K562 (cell line): ENCODE measurements at regions not wholly inside any gene's neighbourhood (a gene's known extent, or its start where the extent isn't known, plus 50 kb on each side); places are given as distances from the start of the nearest gene placed in this dataset.

Experiments used
- ATAC-seq: fragments of 200-7000 bp; cut with Tn5 transposase; 3 replicates; pipeline ENCODE4 v1.9.1; 2020; ENCODE audit warnings: moderate library complexity
- BruUV-seq: library from RNA; stranded (reverse); fragments of 400-500 nt; replicated peaks from 2 replicates; lab custom pipeline; 2021; lab: Mats Ljungman, UMichigan
- CTCF ChIA-PET: fragments of 300-600 bp; formaldehyde crosslinking; extraction: SDS; loops from one replicate; lab custom pipeline; 2021; ENCODE audit warnings: low intra/inter-chr PET ratio; lab: Yijun Ruan, JAX
- POLR2A ChIA-PET: fragments of 300-600, 350-650 bp; sonication (Branson Sonifier 250); formaldehyde crosslinking; extraction: SDS; loops from one replicate; lab custom pipeline; 2021; ENCODE audit warnings: antibody characterized with exemption, inconsistent platforms; lab: Yijun Ruan, JAX
- DNase-seq, 4 experiments: peaks; one replicate each; pipeline versions ENCODE4 v3.0.0 to v3.0.0-alpha.2; 2011 to 2018; ENCODE audit warnings: low spot score in 3 of 4, mixed read lengths in 3 of 4; ENCODE audit errors: extremely low read depth in 1 of 4
- FAIRE-seq: peaks from 2 replicates; lab custom pipeline; 2011; peaks lifted over from hg19 to GRCh38; lab: Jason Lieb, UNC
- H2AFZ ChIP-seq: 2 replicates; pipeline ENCODE4 v1.6.0; 2011; ENCODE audit warnings: low read depth, low read length, control low read depth, inconsistent platforms
- H3K27ac ChIP-seq: fragments of 200-600 bp; 3 replicates; pipeline ENCODE4 v1.8.0; 2011; ENCODE audit warnings: low read depth, mild to moderate bottlenecking, control low read depth, inconsistent platforms, low read length, moderate library complexity, mixed read lengths; ENCODE audit errors: extremely low read depth
- H3K27me3 ChIP-seq, 2 experiments: fragments of 300-600 bp in 1 of 2; 2 replicates in 1 of 2; 3 replicates in 1 of 2; pipeline versions ENCODE4 v1.6.0 to v1.8.0; 2011; ENCODE audit warnings: inconsistent platforms in 2 of 2, low read length in 2 of 2, mild to moderate bottlenecking in 1 of 2, mixed read lengths in 1 of 2, moderate library complexity in 1 of 2; ENCODE audit not compliant: control insufficient read depth in 2 of 2, insufficient read depth in 2 of 2
- H3K36me3 ChIP-seq: fragments of 300-600 bp; 3 replicates; pipeline ENCODE4 v1.8.0; 2011; ENCODE audit warnings: mild to moderate bottlenecking, low read length, inconsistent platforms; ENCODE audit not compliant: control insufficient read depth, insufficient read depth
- H3K4me1 ChIP-seq, 2 experiments: fragments of 200-600 bp in 1 of 2; replicated peaks in 1 of 2; 2 replicates in 1 of 2; 3 replicates in 1 of 2; pipeline versions ENCODE4 v1.5.1 to v1.8.0; 2011; ENCODE audit warnings: inconsistent platforms in 2 of 2, low read length in 2 of 2, mild to moderate bottlenecking in 1 of 2, mixed read lengths in 1 of 2, moderate library complexity in 1 of 2; ENCODE audit not compliant: control insufficient read depth in 2 of 2, insufficient read depth in 2 of 2
- H3K4me2 ChIP-seq: 2 replicates; pipeline ENCODE4 v1.6.1; 2011; ENCODE audit warnings: low read length, control low read depth, inconsistent platforms, mixed read lengths; ENCODE audit not compliant: insufficient read depth
- H3K4me3 ChIP-seq: fragments of 200-600 bp; sonication (generic), shearing (Covaris generic); 2 replicates; pipeline ENCODE4 v1.5.1; 2016; ENCODE audit warnings: control low read depth, inconsistent platforms
- H3K79me2 ChIP-seq: fragments of 200-600 bp; 3 replicates; pipeline ENCODE4 v1.8.0; 2011; ENCODE audit warnings: low read length, inconsistent platforms; ENCODE audit not compliant: control insufficient read depth, insufficient read depth
- H3K9ac ChIP-seq, 2 experiments: 2 replicates each; pipeline versions ENCODE4 v1.6.0 to v1.6.1; 2011; ENCODE audit warnings: low read depth in 2 of 2, low read length in 2 of 2, control low read depth in 1 of 2, inconsistent platforms in 1 of 2, mild to moderate bottlenecking in 1 of 2, mixed read lengths in 1 of 2; ENCODE audit not compliant: insufficient read depth in 1 of 2
- H3K9me1 ChIP-seq: one replicate; pipeline ENCODE4 v1.6.0; 2011; ENCODE audit warnings: inconsistent platforms, mild to moderate bottlenecking, low read length, moderate library complexity; ENCODE audit not compliant: control insufficient read depth, insufficient read depth
- H3K9me3 ChIP-seq: replicated peaks from 2 replicates; pipeline ENCODE4 v1.5.1; 2011; ENCODE audit warnings: low read depth, low read length, inconsistent platforms; ENCODE audit not compliant: control insufficient read depth, insufficient read depth
- H4K20me1 ChIP-seq: replicated peaks from 2 replicates; pipeline ENCODE4 v1.6.1; 2011; ENCODE audit warnings: low read length, inconsistent platforms, mixed read lengths; ENCODE audit not compliant: control insufficient read depth, insufficient read depth
- EP400 ChIP-seq: fragments of 450-650 bp; IDR thresholded peaks from 2 replicates; pipeline ENCODE4 v1.6.1; 2017; ENCODE audit warnings: antibody characterized with exemption, mild to moderate bottlenecking, moderate library complexity
- FOXM1 ChIP-seq, 2 experiments: fragments of 450-650 bp in 1 of 2; sonication (generic) in 1 of 2; formaldehyde crosslinking in 1 of 2; IDR thresholded peaks; 2 replicates each; pipeline versions ENCODE4 v1.6.1 to v1.9.0; 2017 to 2022; ENCODE audit warnings: low read depth in 2 of 2, mild to moderate bottlenecking in 2 of 2, missing genetic modification reagents in 1 of 2, moderate library complexity in 1 of 2
- GABPA ChIP-seq: fragments of 200-800 bp; sonication (Bioruptor generic); conservative IDR thresholded peaks from 2 replicates; pipeline ENCODE4 v1.6.1; 2016; ENCODE audit warnings: low read depth, missing genetic modification characterization, missing compliant biosample characterization
- ZNF23 ChIP-seq: fragments of 250-450 bp; sonication (Bioruptor Pico); IDR thresholded peaks from 2 replicates; pipeline ENCODE4 v1.4.0; 2020; ENCODE audit warnings: mild to moderate bottlenecking
- ZNF263 ChIP-seq: sonication (generic); formaldehyde crosslinking; IDR thresholded peaks from 2 replicates; pipeline ENCODE4 v1.8.0; 2022; ENCODE audit warnings: mild to moderate bottlenecking, missing genetic modification reagents, borderline replicate concordance
- ZNF408 ChIP-seq: fragments of 250-450 bp; sonication (Bioruptor Pico); IDR thresholded peaks from 2 replicates; pipeline ENCODE4 v1.4.0; 2020; ENCODE audit warnings: low read depth, mild to moderate bottlenecking, moderate library complexity
- ZNF584 ChIP-seq: fragments of 200-800 bp; sonication (Bioruptor generic); IDR thresholded peaks from 2 replicates; pipeline ENCODE4 v1.6.1; 2016; ENCODE audit warnings: low read depth, mild to moderate bottlenecking, missing genetic modification characterization, missing compliant biosample characterization
- ZNF79 ChIP-seq: fragments of 250-450 bp; sonication (Bioruptor Pico); IDR thresholded peaks from 2 replicates; pipeline ENCODE4 v1.4.0; 2020; ENCODE audit warnings: low read depth, mild to moderate bottlenecking, moderate library complexity
- ZNF830 ChIP-seq: fragments of 250-450 bp; sonication (Bioruptor Pico); IDR thresholded peaks from 2 replicates; pipeline ENCODE4 v1.5.0; 2021; ENCODE audit warnings: mild to moderate bottlenecking
- WGBS: fragments of 100-300 bp; shearing (Covaris generic); methylation state at CpG from one replicate; pipeline ENCODE4 v1.1.6; 2016; ENCODE audit warnings: low coverage, mixed read lengths; ENCODE audit not compliant: insufficient coverage; ENCODE audit errors: missing lambda C conversion rate; 5-methylcytosine and 5-hydroxymethylcytosine counted together
- in situ Hi-C: fragments of 300-500 bp; cut with MboI; formaldehyde crosslinking; loops from 4 replicates; pipeline ENCODE4 v1.15.0; 2018; ENCODE audit warnings: inconsistent platforms, mixed read lengths
- intact Hi-C: fragments of 100-400 bp; cut with micrococcal nuclease; formaldehyde crosslinking; loops from 2 replicates; pipeline ENCODE4 v1.14.2; 2022
- TF ChIP-seq, protein P1 (sequence below): sonication (generic); formaldehyde crosslinking; IDR thresholded peaks from 2 replicates; pipeline ENCODE4 v1.8.0; 2022; ENCODE audit warnings: mild to moderate bottlenecking, low read depth, missing genetic modification reagents
- TF ChIP-seq, protein P2 (sequence below): fragments of 450-650 bp; formaldehyde crosslinking; IDR thresholded peaks from 2 replicates; pipeline ENCODE4 v1.4.0; 2020; ENCODE audit warnings: mild to moderate bottlenecking, moderate library complexity
- TF ChIP-seq, protein P3 (sequence below): sonication (generic); formaldehyde crosslinking; IDR thresholded peaks from 2 replicates; pipeline ENCODE4 v1.8.1; 2023; ENCODE audit warnings: mild to moderate bottlenecking, missing genetic modification reagents
- TF ChIP-seq, protein P4 (sequence below): fragments of 200-800 bp; sonication (Bioruptor generic); IDR thresholded peaks from 2 replicates; pipeline ENCODE4 v1.6.1; 2017; ENCODE audit warnings: missing genetic modification characterization, missing compliant biosample characterization

DNA sequence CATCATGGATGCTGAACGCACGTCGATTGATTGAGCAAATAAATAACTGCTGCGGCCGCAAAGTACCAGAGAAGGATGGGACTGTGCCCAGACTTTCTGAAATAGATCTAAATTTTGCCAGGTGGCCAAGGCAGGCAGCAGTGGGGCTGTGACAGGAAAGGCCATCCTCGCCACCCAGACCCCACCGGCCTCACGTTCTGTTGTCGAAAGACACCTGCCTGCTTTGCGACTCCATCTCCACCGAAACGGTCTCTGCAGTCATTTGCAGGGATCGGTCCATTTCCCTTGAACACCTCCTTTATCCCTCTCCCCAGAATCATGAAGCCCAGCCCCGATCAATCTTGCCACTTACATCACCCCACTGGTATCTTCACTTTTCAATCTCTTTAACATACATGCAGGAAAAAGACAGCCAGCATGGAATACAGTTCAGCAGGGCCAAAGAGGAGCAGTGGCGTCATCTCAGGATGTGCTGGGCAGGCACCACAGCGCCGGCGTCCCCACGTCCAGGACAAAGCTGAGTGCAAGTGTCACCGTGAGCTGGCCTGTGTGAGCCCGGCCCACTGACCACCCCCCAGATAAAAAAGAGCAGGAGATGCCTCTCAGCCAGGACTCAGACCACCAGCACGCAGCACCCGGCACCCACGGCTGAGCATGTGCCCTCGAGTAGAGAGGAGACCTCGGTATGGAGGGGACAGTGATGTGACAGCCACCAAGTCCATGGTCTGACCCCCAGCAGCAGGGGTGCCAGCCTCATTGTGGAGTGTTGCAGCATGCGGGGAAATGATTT, 610.3 kb downstream of the TBC1D22A start:
- ChIA-PET POLR2A (no interaction called here), CTCF (no interaction called here)
- Histone ChIP-seq H3K4me3 (no peak overlapping the region), H3K9me1 (no peaks in the 10 kb centered on the region), H3K9ac (no peak overlapping the region), H2AFZ (no peak overlapping the region), H3K36me3 (no peaks in the 10 kb centered on the region), H3K27ac (no peak overlapping the region), H3K4me2 (no peak overlapping the region), H3K79me2 (no peaks in the 10 kb centered on the region), H3K27me3 (peaks cover 0 to 26% of the 10 kb centered on the region in 2 experiments; a peak in 2 of 5 replicates), H4K20me1 (no peaks in the 10 kb centered on the region), H3K9me3 (no peaks in the 10 kb centered on the region), H3K4me1 (no peaks in the 10 kb centered on the region)
- in situ Hi-C loops (no loop called here), intact Hi-C loops (no loop called here)
- FAIRE-seq = no peak
- no peak for DNase-seq
- WGBS = under 1% methylated on average over 25 of the region's 27 CpGs
- ATAC-seq = no peak
- BruUV-seq = no TSS peak
- TF ChIP-seq ZNF263 (CRISPR knock-in tag) (no peak), ZNF584 (CRISPR knock-in tag) (no peak), EP400 (no peak), GABPA (tag) (no peak), ZNF408 (CRISPR knock-in tag) (no peak), ZNF23 (CRISPR knock-in tag) (no peak), FOXM1 (IDR thresholded peaks at IDR 0.05; ENCODE audit: low read depth) (no peak), FOXM1 (CRISPR knock-in tag; IDR thresholded peaks at IDR 0.05; ENCODE audit: low read depth) (no peak), ZNF830 (CRISPR knock-in tag) (no peak), ZNF79 (CRISPR knock-in tag) (no peak)
- TF ChIP-seq, protein P1, sequence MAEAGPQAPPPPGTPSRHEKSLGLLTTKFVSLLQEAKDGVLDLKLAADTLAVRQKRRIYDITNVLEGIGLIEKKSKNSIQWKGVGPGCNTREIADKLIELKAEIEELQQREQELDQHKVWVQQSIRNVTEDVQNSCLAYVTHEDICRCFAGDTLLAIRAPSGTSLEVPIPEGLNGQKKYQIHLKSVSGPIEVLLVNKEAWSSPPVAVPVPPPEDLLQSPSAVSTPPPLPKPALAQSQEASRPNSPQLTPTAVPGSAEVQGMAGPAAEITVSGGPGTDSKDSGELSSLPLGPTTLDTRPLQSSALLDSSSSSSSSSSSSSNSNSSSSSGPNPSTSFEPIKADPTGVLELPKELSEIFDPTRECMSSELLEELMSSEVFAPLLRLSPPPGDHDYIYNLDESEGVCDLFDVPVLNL (CRISPR knock-in tag) = no peak
- TF ChIP-seq, protein P2, sequence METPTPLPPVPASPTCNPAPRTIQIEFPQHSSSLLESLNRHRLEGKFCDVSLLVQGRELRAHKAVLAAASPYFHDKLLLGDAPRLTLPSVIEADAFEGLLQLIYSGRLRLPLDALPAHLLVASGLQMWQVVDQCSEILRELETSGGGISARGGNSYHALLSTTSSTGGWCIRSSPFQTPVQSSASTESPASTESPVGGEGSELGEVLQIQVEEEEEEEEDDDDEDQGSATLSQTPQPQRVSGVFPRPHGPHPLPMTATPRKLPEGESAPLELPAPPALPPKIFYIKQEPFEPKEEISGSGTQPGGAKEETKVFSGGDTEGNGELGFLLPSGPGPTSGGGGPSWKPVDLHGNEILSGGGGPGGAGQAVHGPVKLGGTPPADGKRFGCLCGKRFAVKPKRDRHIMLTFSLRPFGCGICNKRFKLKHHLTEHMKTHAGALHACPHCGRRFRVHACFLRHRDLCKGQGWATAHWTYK (CRISPR knock-in tag) = no peak
- TF ChIP-seq, protein P3, sequence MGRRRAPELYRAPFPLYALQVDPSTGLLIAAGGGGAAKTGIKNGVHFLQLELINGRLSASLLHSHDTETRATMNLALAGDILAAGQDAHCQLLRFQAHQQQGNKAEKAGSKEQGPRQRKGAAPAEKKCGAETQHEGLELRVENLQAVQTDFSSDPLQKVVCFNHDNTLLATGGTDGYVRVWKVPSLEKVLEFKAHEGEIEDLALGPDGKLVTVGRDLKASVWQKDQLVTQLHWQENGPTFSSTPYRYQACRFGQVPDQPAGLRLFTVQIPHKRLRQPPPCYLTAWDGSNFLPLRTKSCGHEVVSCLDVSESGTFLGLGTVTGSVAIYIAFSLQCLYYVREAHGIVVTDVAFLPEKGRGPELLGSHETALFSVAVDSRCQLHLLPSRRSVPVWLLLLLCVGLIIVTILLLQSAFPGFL = no peak
- TF ChIP-seq, protein P4, sequence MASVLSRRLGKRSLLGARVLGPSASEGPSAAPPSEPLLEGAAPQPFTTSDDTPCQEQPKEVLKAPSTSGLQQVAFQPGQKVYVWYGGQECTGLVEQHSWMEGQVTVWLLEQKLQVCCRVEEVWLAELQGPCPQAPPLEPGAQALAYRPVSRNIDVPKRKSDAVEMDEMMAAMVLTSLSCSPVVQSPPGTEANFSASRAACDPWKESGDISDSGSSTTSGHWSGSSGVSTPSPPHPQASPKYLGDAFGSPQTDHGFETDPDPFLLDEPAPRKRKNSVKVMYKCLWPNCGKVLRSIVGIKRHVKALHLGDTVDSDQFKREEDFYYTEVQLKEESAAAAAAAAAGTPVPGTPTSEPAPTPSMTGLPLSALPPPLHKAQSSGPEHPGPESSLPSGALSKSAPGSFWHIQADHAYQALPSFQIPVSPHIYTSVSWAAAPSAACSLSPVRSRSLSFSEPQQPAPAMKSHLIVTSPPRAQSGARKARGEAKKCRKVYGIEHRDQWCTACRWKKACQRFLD (CRISPR knock-in tag) = no peak
